ENCODE measurements at regions not wholly inside any gene's neighbourhood (a gene's known extent, or its start where the extent isn't known, plus 50 kb on each side); places are given as distances from the start of the nearest gene placed in this dataset.
A peak's percentile ranks its signal among the peaks of the same experiment; 100 is the strongest.
"Not testable (repeated sequence)": the region's sequence is repeated elsewhere in the genome, so short reads cannot be mapped to it uniquely, and the experiment has no call there.

GRCh38 chr4:95898226-95898625 is 58.3 kb downstream of the PDHA2 start:
- no peak for DNase-seq

- DNase-seq = no peak
These were observed 69.3 kb downstream of the PDHA2 start for GRCh38 chr4:95909211-95909610.

GRCh38 chr4:95910749-95911148 is 70.9 kb downstream of the PDHA2 start:
- no peak for DNase-seq

- DNase-seq = no peak
These were observed 81.6 kb downstream of the PDHA2 start for GRCh38 chr4:95921470-95921869.

GRCh38 chr4:95929448-95930064 is 89.7 kb downstream of the PDHA2 start:
- no peak for DNase-seq

GRCh38 chr4:95939141-95939540 is 99.2 kb downstream of the PDHA2 start:
- no peak for DNase-seq

GRCh38 chr4:95949136-95949765 is 109.4 kb downstream of the PDHA2 start:
- DNase-seq = peak; percentile 14

GRCh38 chr4:95949808-95950207 is 109.9 kb downstream of the PDHA2 start:
- no peak for DNase-seq

- DNase-seq = not testable (repeated sequence)
These were observed 112.6 kb downstream of the PDHA2 start for GRCh38 chr4:95952538-95952937.

GRCh38 chr4:95956094-95956493 is 116.2 kb downstream of the PDHA2 start:
- no peak for DNase-seq

- DNase-seq = no peak
These were observed 117.2 kb downstream of the PDHA2 start for GRCh38 chr4:95957054-95957453.

GRCh38 chr4:95957759-95958158 is 117.9 kb downstream of the PDHA2 start:
- no peak for DNase-seq

- DNase-seq = no peak
These were observed 119.3 kb downstream of the PDHA2 start for GRCh38 chr4:95959182-95959581.

GRCh38 chr4:95959633-95960032 is 119.7 kb downstream of the PDHA2 start:
- DNase-seq = no peak

GRCh38 chr4:95963456-95963855 is 123.6 kb downstream of the PDHA2 start:
- no peak for DNase-seq

- DNase-seq = no peak
These were observed 140.3 kb downstream of the PDHA2 start for GRCh38 chr4:95979961-95980876.

- no peak for DNase-seq
These were observed 141.0 kb downstream of the PDHA2 start for GRCh38 chr4:95980877-95981360.

- no peak for DNase-seq
These were observed 141.7 kb downstream of the PDHA2 start for GRCh38 chr4:95981591-95981990.

- DNase-seq = no peak
These were observed 142.6 kb downstream of the PDHA2 start for GRCh38 chr4:95982516-95982915.

GRCh38 chr4:95984081-95984480 is 144.2 kb downstream of the PDHA2 start:
- no peak for DNase-seq

GRCh38 chr4:95985051-95985450 is 145.2 kb downstream of the PDHA2 start:
- DNase-seq = no peak

GRCh38 chr4:95985791-95986550 is 146.1 kb downstream of the PDHA2 start:
- DNase-seq = no peak

GRCh38 chr4:95987851-95988250 is 148.0 kb downstream of the PDHA2 start:
- no peak for DNase-seq

All from fibroblast of skin of abdomen (primary cell).